DND-41 (cell line): ENCODE measurements at regions not wholly inside any gene's neighbourhood (a gene's known extent, or its start where the extent isn't known, plus 50 kb on each side); places are given as distances from the start of the nearest gene placed in this dataset.

Experiments used
- ATAC-seq: fragments of 200-7000 bp; cut with Tn5 transposase; 3 replicates; pipeline ENCODE4 v1.9.1; 2021; ENCODE audit warnings: low read depth; ENCODE audit not compliant: insufficient read depth
- DNase-seq: peaks from one replicate; pipeline ENCODE4 v3.0.0-alpha.2; 2020
- H2AFZ ChIP-seq: 2 replicates; pipeline ENCODE4 v1.6.0; 2012; ENCODE audit warnings: low read depth, low read length
- H3K27ac ChIP-seq: 2 replicates; pipeline ENCODE4 v1.5.1; 2012; ENCODE audit warnings: low read length, inconsistent platforms
- H3K27me3 ChIP-seq: fragments of 200-600 bp; sonication (generic); 2 replicates; pipeline ENCODE4 v1.6.0; 2012; ENCODE audit warnings: low read length, mild to moderate bottlenecking, inconsistent platforms; ENCODE audit not compliant: insufficient read depth, poor library complexity
- H3K36me3 ChIP-seq: 2 replicates; pipeline ENCODE4 v1.5.1; 2012; ENCODE audit warnings: low read length, inconsistent platforms; ENCODE audit not compliant: insufficient read depth
- H3K4me1 ChIP-seq: 2 replicates; pipeline ENCODE4 v1.5.1; 2012; ENCODE audit warnings: mild to moderate bottlenecking, low read length; ENCODE audit not compliant: insufficient read depth
- H3K4me2 ChIP-seq: 2 replicates; pipeline ENCODE4 v1.6.0; 2012; ENCODE audit warnings: mild to moderate bottlenecking, moderate library complexity, low read length, inconsistent platforms; ENCODE audit not compliant: insufficient read depth
- H3K4me3 ChIP-seq, 2 experiments: fragments of 200-600 bp in 1 of 2; shearing (Covaris generic) in 1 of 2; 2 replicates each; pipeline ENCODE4 v1.5.1; 2012 to 2016; ENCODE audit warnings: inconsistent platforms in 2 of 2, low read length in 2 of 2, mild to moderate bottlenecking in 2 of 2, low read depth in 1 of 2, moderate library complexity in 1 of 2
- H3K79me2 ChIP-seq: 2 replicates; pipeline ENCODE4 v1.6.0; 2012; ENCODE audit warnings: low read length, inconsistent platforms; ENCODE audit not compliant: insufficient read depth
- H3K9ac ChIP-seq: 2 replicates; pipeline ENCODE4 v1.6.0; 2012; ENCODE audit warnings: low read depth, mild to moderate bottlenecking, inconsistent platforms, low read length, moderate library complexity
- H3K9me3 ChIP-seq: 2 replicates; pipeline ENCODE4 v1.5.1; 2012; ENCODE audit warnings: low read length, moderate library complexity, mild to moderate bottlenecking, inconsistent platforms; ENCODE audit not compliant: insufficient read depth, severe bottlenecking
- H4K20me1 ChIP-seq: 2 replicates; pipeline ENCODE4 v1.6.0; 2012; ENCODE audit warnings: low read length; ENCODE audit not compliant: insufficient read depth
- EZH2 ChIP-seq: IDR thresholded peaks from 3 replicates; pipeline ENCODE4 v1.6.1; 2012; ENCODE audit warnings: borderline replicate concordance, low read depth, mild to moderate bottlenecking, moderate library complexity, low read length, inconsistent platforms; ENCODE audit not compliant: severe bottlenecking
- TF ChIP-seq, protein P1 (sequence below): IDR thresholded peaks from 2 replicates; pipeline ENCODE4 v1.5.1; 2012; ENCODE audit warnings: borderline replicate concordance, low read length, moderate library complexity, mild to moderate bottlenecking; ENCODE audit not compliant: poor library complexity, severe bottlenecking; ENCODE audit errors: extremely low read depth

DNA sequence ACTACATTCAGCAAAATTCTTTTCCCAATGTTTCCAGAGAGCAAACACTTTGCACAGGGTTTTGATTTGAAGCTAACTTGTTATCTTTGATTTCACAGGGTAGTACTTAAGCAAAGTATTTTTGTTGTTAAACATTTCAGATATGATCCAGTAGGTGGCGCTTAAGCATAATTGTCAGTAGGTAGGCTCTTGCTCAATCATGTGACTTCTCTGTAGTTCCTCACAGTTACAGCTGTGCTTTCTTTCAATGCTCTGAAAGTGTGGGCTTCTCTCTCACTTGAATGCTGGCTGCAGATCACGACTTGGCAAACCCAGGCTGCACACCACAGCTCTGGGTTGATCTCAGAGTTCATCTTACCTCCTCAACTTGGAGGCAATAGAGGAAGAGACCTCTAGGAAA is 1016.5 kb downstream of the SH3BGRL start:
- peak; percentile 79 for ATAC-seq
- TF ChIP-seq, protein P1, sequence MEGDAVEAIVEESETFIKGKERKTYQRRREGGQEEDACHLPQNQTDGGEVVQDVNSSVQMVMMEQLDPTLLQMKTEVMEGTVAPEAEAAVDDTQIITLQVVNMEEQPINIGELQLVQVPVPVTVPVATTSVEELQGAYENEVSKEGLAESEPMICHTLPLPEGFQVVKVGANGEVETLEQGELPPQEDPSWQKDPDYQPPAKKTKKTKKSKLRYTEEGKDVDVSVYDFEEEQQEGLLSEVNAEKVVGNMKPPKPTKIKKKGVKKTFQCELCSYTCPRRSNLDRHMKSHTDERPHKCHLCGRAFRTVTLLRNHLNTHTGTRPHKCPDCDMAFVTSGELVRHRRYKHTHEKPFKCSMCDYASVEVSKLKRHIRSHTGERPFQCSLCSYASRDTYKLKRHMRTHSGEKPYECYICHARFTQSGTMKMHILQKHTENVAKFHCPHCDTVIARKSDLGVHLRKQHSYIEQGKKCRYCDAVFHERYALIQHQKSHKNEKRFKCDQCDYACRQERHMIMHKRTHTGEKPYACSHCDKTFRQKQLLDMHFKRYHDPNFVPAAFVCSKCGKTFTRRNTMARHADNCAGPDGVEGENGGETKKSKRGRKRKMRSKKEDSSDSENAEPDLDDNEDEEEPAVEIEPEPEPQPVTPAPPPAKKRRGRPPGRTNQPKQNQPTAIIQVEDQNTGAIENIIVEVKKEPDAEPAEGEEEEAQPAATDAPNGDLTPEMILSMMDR, result peak; percentile 56
- no peak for TF ChIP-seq EZH2
- no peaks in the 10 kb centered on the region for H3K9me3 ChIP-seq
- H3K9ac ChIP-seq, result no peak overlapping the region
- H3K4me2 ChIP-seq, result no peak overlapping the region
- no peaks in the 10 kb centered on the region for H4K20me1 ChIP-seq
- peak overlapping the region; percentile 35 for H3K27ac ChIP-seq
- H3K4me1 ChIP-seq, result peaks cover 17% of the 10 kb centered on the region
- no peaks in the 10 kb centered on the region for H3K79me2 ChIP-seq
- no peaks in the 10 kb centered on the region for H3K36me3 ChIP-seq
- peak overlapping the region; percentile 65 for H2AFZ ChIP-seq
- peak; percentile 6 for DNase-seq
- H3K27me3 ChIP-seq, result no peaks in the 10 kb centered on the region
- H3K4me3 ChIP-seq, result no peak overlapping the region

DNA sequence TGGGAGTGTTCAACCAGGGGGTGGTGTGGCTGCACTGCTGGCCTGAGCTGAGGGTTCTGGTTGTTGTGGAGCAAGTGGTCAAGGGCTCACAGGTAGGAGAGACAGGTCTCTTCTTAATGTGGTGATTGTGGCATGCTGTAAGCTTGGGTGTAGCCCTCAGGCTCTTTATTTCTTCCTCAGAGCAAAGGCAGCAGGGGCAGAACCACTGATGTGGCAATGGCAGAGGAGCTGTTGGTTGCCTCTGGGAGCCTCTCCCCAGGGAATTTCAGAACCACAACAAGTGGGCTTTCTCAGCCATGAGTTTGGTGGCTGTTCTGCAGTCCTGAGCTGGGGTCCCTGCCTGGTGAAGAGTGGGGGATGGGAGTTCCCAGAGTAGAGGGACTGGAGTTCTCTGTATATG is 1017.2 kb downstream of the SH3BGRL start:
- peaks cover 17% of the 10 kb centered on the region for H3K4me1 ChIP-seq
- no peak overlapping the region for H3K4me3 ChIP-seq
- no peak overlapping the region for H3K4me2 ChIP-seq
- H3K9ac ChIP-seq, result no peak overlapping the region
- H3K27me3 ChIP-seq, result no peaks in the 10 kb centered on the region
- ATAC-seq (peak; percentile 50; the same call in 2 of the 3 replicates), DNase-seq (peak; percentile 15)
- no peaks in the 10 kb centered on the region for H4K20me1 ChIP-seq
- no peaks in the 10 kb centered on the region for H3K79me2 ChIP-seq
- H3K27ac ChIP-seq, result 0 out of 2 replicates have a peak overlapping the region, but pooled peaks have one; percentile 35
- H3K36me3 ChIP-seq, result no peaks in the 10 kb centered on the region
- H3K9me3 ChIP-seq, result no peaks in the 10 kb centered on the region
- H2AFZ ChIP-seq, result peak overlapping the region; percentile 65; the same call in 1 of the 2 replicates
- TF ChIP-seq, protein P1, result no peak
- no peak for TF ChIP-seq EZH2

DNA sequence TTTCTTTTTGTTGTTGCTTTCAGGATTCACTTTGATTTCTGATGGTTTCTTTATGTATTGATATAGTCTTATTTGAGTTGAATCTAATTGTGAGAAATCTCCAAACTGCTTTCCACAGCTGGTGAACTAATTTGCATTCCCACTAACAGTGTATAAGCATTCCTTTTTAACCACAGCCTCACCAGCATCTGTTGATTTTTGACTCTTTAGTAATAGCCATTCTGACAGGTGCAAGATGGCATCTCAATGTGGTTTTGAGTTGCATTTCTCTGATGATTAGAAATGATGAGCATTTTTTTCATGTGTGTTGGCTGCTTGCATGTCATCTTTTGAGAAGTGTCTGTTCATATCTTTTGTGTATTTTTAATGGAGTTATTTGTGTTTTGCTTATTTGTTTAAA is 1023.1 kb downstream of the SH3BGRL start:
- DNase-seq, result no peak
- no peak; the same call in 2 of the 3 replicates for ATAC-seq
- no peaks in the 10 kb centered on the region for H3K79me2 ChIP-seq
- H3K4me3 ChIP-seq, result no peak overlapping the region
- no peak overlapping the region for H3K4me2 ChIP-seq
- H3K27ac ChIP-seq, result no peak overlapping the region
- H2AFZ ChIP-seq, result no peak overlapping the region
- H3K9ac ChIP-seq, result no peak overlapping the region
- H3K9me3 ChIP-seq, result no peaks in the 10 kb centered on the region
- TF ChIP-seq, protein P1, result no peak
- no peak for TF ChIP-seq EZH2
- no peaks in the 10 kb centered on the region for H3K36me3 ChIP-seq
- no peaks in the 10 kb centered on the region for H3K4me1 ChIP-seq
- H3K27me3 ChIP-seq, result no peaks in the 10 kb centered on the region
- no peaks in the 10 kb centered on the region for H4K20me1 ChIP-seq

- DNase-seq (no peak), ATAC-seq (no peak)
- Histone ChIP-seq H3K4me1 (no peaks in the 10 kb centered on the region), H3K27ac (no peak overlapping the region), H3K4me3 (no peak overlapping the region), H3K27me3 (no peaks in the 10 kb centered on the region), H3K4me2 (no peak overlapping the region), H3K9ac (no peak overlapping the region), H2AFZ (no peak overlapping the region), H4K20me1 (no peaks in the 10 kb centered on the region), H3K36me3 (no peaks in the 10 kb centered on the region), H3K9me3 (no peaks in the 10 kb centered on the region), H3K79me2 (no peaks in the 10 kb centered on the region)
- TF ChIP-seq, protein P1, result peak; percentile 6
- TF ChIP-seq EZH2, result no peak
Measured at GRCh38 chrX:82230013-82230412, 1028.1 kb downstream of the SH3BGRL start.
